Transverse colon (tissue), 3 donors: ENCODE measurements at regions not wholly inside any gene's neighbourhood (a gene's known extent, or its start where the extent isn't known, plus 50 kb on each side); places are given as distances from the start of the nearest gene placed in this dataset.

Experiments
- POLR2A ChIP-seq: fragments of 450-650 bp; IDR thresholded peaks from one replicate; pipeline ENCODE4 v1.6.1; 2016; ENCODE audit warnings: antibody characterized with exemption, mild to moderate bottlenecking, moderate library complexity
- TF ChIP-seq, protein P1 (sequence below), 5 experiments: fragments of 200-600 bp in 3 of 5; fragments of 450-650 bp in 2 of 5; sonication (generic) in 3 of 5; IDR thresholded peaks; 1 replicate in 2 of 5; 2 replicates in 3 of 5; pipeline ENCODE4 v1.5.1; 2016 to 2017; ENCODE audit warnings: antibody characterized with exemption in 5 of 5, inconsistent platforms in 3 of 5, mild to moderate bottlenecking in 2 of 5, moderate library complexity in 1 of 5

DNA sequence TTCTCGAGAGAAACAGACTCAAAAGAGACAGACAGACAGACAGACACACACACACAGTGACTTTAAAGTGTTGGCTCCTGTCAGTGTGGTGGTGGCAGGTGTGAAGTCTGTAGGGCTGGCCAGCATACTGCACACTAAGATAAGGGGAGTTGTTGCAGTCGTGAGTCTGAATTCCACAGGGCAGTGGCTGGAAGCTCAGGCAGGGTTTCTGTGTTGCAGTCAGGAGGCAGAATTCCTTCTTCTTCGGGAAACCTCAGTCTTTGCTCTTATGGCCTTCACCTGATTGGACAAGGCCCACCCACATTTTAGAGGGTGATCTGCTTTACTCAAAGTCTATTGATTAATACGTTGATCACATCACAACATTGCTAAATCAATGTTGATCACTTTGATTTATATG is 478.4 kb upstream of the HS6ST1 start:
- TF ChIP-seq, protein P1, sequence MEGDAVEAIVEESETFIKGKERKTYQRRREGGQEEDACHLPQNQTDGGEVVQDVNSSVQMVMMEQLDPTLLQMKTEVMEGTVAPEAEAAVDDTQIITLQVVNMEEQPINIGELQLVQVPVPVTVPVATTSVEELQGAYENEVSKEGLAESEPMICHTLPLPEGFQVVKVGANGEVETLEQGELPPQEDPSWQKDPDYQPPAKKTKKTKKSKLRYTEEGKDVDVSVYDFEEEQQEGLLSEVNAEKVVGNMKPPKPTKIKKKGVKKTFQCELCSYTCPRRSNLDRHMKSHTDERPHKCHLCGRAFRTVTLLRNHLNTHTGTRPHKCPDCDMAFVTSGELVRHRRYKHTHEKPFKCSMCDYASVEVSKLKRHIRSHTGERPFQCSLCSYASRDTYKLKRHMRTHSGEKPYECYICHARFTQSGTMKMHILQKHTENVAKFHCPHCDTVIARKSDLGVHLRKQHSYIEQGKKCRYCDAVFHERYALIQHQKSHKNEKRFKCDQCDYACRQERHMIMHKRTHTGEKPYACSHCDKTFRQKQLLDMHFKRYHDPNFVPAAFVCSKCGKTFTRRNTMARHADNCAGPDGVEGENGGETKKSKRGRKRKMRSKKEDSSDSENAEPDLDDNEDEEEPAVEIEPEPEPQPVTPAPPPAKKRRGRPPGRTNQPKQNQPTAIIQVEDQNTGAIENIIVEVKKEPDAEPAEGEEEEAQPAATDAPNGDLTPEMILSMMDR (IDR thresholded peaks at IDR 0.05) = no peak
- no peak for TF ChIP-seq POLR2A
